ENCODE measurements at regions not wholly inside any gene's neighbourhood (a gene's known extent, or its start where the extent isn't known, plus 50 kb on each side); places are given as distances from the start of the nearest gene placed in this dataset.

GRCh38 chr7:56449762-56450161, 333.5 kb upstream of the NUPR2 start:
- no peak for TF ChIP-seq ZNF121 (CRISPR knock-in tag; IDR thresholded peaks at IDR 0.05)
- TF ChIP-seq JUN (CRISPR knock-in tag; IDR thresholded peaks at IDR 0.05), result no peak
- TF ChIP-seq E2F4 (CRISPR knock-in tag; IDR thresholded peaks at IDR 0.05; ENCODE audit: borderline replicate concordance, low read depth), result no peak
- no peak for TF ChIP-seq CTCF (IDR thresholded peaks at IDR 0.05)
- no peak for TF ChIP-seq ZBTB21 (CRISPR knock-in tag; IDR thresholded peaks at IDR 0.05; ENCODE audit: borderline replicate concordance)
- TF ChIP-seq FOXJ3 (CRISPR knock-in tag; IDR thresholded peaks at IDR 0.05; ENCODE audit: borderline replicate concordance), result no peak
- no peak for TF ChIP-seq SP1 (CRISPR knock-in tag; conservative IDR thresholded peaks at IDR 0.05)
- TF ChIP-seq CREM (CRISPR knock-in tag; IDR thresholded peaks at IDR 0.05), result no peak
- TF ChIP-seq ESRRA (CRISPR knock-in tag; IDR thresholded peaks at IDR 0.05; ENCODE audit: borderline replicate concordance), result no peak
- TF ChIP-seq ZNF423 (CRISPR knock-in tag; IDR thresholded peaks at IDR 0.05), result no peak
- TF ChIP-seq NFE2L1 (CRISPR knock-in tag; IDR thresholded peaks at IDR 0.05), result no peak
- TF ChIP-seq ZNF671 (CRISPR knock-in tag; IDR thresholded peaks at IDR 0.05), result no peak
- no peak for TF ChIP-seq CBFB (CRISPR knock-in tag; IDR thresholded peaks at IDR 0.05; ENCODE audit: low read depth)
- TF ChIP-seq ATF2 (CRISPR knock-in tag; IDR thresholded peaks at IDR 0.05; ENCODE audit: borderline replicate concordance, low read depth), result no peak

Data from WTC11 (cell line).